K562 (cell line): ENCODE measurements at regions not wholly inside any gene's neighbourhood (a gene's known extent, or its start where the extent isn't known, plus 50 kb on each side); places are given as distances from the start of the nearest gene placed in this dataset.

Experiments
- ATAC-seq: fragments of 200-7000 bp; cut with Tn5 transposase; 3 replicates; pipeline ENCODE4 v1.9.1; 2020; ENCODE audit warnings: moderate library complexity
- BruUV-seq: library from RNA; stranded (reverse); fragments of 400-500 nt; replicated peaks from 2 replicates; lab custom pipeline; 2021; lab: Mats Ljungman, UMichigan
- CTCF ChIA-PET: fragments of 300-600 bp; formaldehyde crosslinking; extraction: SDS; loops from one replicate; lab custom pipeline; 2021; ENCODE audit warnings: low intra/inter-chr PET ratio; lab: Yijun Ruan, JAX
- POLR2A ChIA-PET: fragments of 300-600, 350-650 bp; sonication (Branson Sonifier 250); formaldehyde crosslinking; extraction: SDS; loops from one replicate; lab custom pipeline; 2021; ENCODE audit warnings: antibody characterized with exemption, inconsistent platforms; lab: Yijun Ruan, JAX
- DNase-seq, 4 experiments: peaks; one replicate each; pipeline versions ENCODE4 v3.0.0 to v3.0.0-alpha.2; 2011 to 2018; ENCODE audit warnings: low spot score in 3 of 4, mixed read lengths in 3 of 4; ENCODE audit errors: extremely low read depth in 1 of 4
- FAIRE-seq: peaks from 2 replicates; lab custom pipeline; 2011; peaks lifted over from hg19 to GRCh38; lab: Jason Lieb, UNC
- H2AFZ ChIP-seq: 2 replicates; pipeline ENCODE4 v1.6.0; 2011; ENCODE audit warnings: low read depth, low read length, control low read depth, inconsistent platforms
- H3K27ac ChIP-seq: fragments of 200-600 bp; 3 replicates; pipeline ENCODE4 v1.8.0; 2011; ENCODE audit warnings: low read depth, mild to moderate bottlenecking, control low read depth, inconsistent platforms, low read length, moderate library complexity, mixed read lengths; ENCODE audit errors: extremely low read depth
- H3K27me3 ChIP-seq, 2 experiments: fragments of 300-600 bp in 1 of 2; 2 replicates in 1 of 2; 3 replicates in 1 of 2; pipeline versions ENCODE4 v1.6.0 to v1.8.0; 2011; ENCODE audit warnings: inconsistent platforms in 2 of 2, low read length in 2 of 2, mild to moderate bottlenecking in 1 of 2, mixed read lengths in 1 of 2, moderate library complexity in 1 of 2; ENCODE audit not compliant: control insufficient read depth in 2 of 2, insufficient read depth in 2 of 2
- H3K36me3 ChIP-seq: fragments of 300-600 bp; 3 replicates; pipeline ENCODE4 v1.8.0; 2011; ENCODE audit warnings: mild to moderate bottlenecking, low read length, inconsistent platforms; ENCODE audit not compliant: control insufficient read depth, insufficient read depth
- H3K4me1 ChIP-seq, 2 experiments: fragments of 200-600 bp in 1 of 2; replicated peaks in 1 of 2; 2 replicates in 1 of 2; 3 replicates in 1 of 2; pipeline versions ENCODE4 v1.5.1 to v1.8.0; 2011; ENCODE audit warnings: inconsistent platforms in 2 of 2, low read length in 2 of 2, mild to moderate bottlenecking in 1 of 2, mixed read lengths in 1 of 2, moderate library complexity in 1 of 2; ENCODE audit not compliant: control insufficient read depth in 2 of 2, insufficient read depth in 2 of 2
- H3K4me2 ChIP-seq: 2 replicates; pipeline ENCODE4 v1.6.1; 2011; ENCODE audit warnings: low read length, control low read depth, inconsistent platforms, mixed read lengths; ENCODE audit not compliant: insufficient read depth
- H3K4me3 ChIP-seq: fragments of 200-600 bp; sonication (generic), shearing (Covaris generic); 2 replicates; pipeline ENCODE4 v1.5.1; 2016; ENCODE audit warnings: control low read depth, inconsistent platforms
- H3K79me2 ChIP-seq: fragments of 200-600 bp; 3 replicates; pipeline ENCODE4 v1.8.0; 2011; ENCODE audit warnings: low read length, inconsistent platforms; ENCODE audit not compliant: control insufficient read depth, insufficient read depth
- H3K9ac ChIP-seq, 2 experiments: 2 replicates each; pipeline versions ENCODE4 v1.6.0 to v1.6.1; 2011; ENCODE audit warnings: low read depth in 2 of 2, low read length in 2 of 2, control low read depth in 1 of 2, inconsistent platforms in 1 of 2, mild to moderate bottlenecking in 1 of 2, mixed read lengths in 1 of 2; ENCODE audit not compliant: insufficient read depth in 1 of 2
- H3K9me1 ChIP-seq: one replicate; pipeline ENCODE4 v1.6.0; 2011; ENCODE audit warnings: inconsistent platforms, mild to moderate bottlenecking, low read length, moderate library complexity; ENCODE audit not compliant: control insufficient read depth, insufficient read depth
- H3K9me3 ChIP-seq: replicated peaks from 2 replicates; pipeline ENCODE4 v1.5.1; 2011; ENCODE audit warnings: low read depth, low read length, inconsistent platforms; ENCODE audit not compliant: control insufficient read depth, insufficient read depth
- H4K20me1 ChIP-seq: replicated peaks from 2 replicates; pipeline ENCODE4 v1.6.1; 2011; ENCODE audit warnings: low read length, inconsistent platforms, mixed read lengths; ENCODE audit not compliant: control insufficient read depth, insufficient read depth
- CHD1 ChIP-seq: fragments of 200-600 bp; sonication (generic); IDR thresholded peaks from one replicate; pipeline ENCODE4 v1.6.1; 2012; ENCODE audit warnings: mild to moderate bottlenecking, moderate library complexity, low read length, inconsistent platforms
- DDX20 ChIP-seq: fragments of 450-650 bp; IDR thresholded peaks from 2 replicates; pipeline ENCODE4 v1.6.1; 2016; ENCODE audit warnings: missing genetic modification characterization, low read depth, mild to moderate bottlenecking, missing compliant biosample characterization, moderate library complexity
- HLTF ChIP-seq: fragments of 450-650 bp; IDR thresholded peaks from 2 replicates; pipeline ENCODE4 v1.6.1; 2016
- IFI16 ChIP-seq: fragments of 250-450 bp; sonication (Bioruptor Pico); IDR thresholded peaks from 2 replicates; pipeline ENCODE4 v2.1.2; 2022; ENCODE audit warnings: mild to moderate bottlenecking, inconsistent platforms
- MTF1 ChIP-seq: fragments of 250-450 bp; sonication (Bioruptor Pico); IDR thresholded peaks from 2 replicates; pipeline ENCODE4 v1.9.0; 2021; ENCODE audit warnings: moderate library complexity, mild to moderate bottlenecking, inconsistent platforms, borderline replicate concordance
- MYBL2 ChIP-seq, 2 experiments: fragments of 450-650 bp in 1 of 2; sonication (generic) in 1 of 2; formaldehyde crosslinking in 1 of 2; IDR thresholded peaks; 2 replicates each; pipeline versions ENCODE4 v1.6.1 to v1.8.1; 2017 to 2022; ENCODE audit warnings: borderline replicate concordance in 1 of 2, inconsistent platforms in 1 of 2, low read depth in 1 of 2, mild to moderate bottlenecking in 1 of 2, missing genetic modification reagents in 1 of 2, moderate library complexity in 1 of 2
- MYNN ChIP-seq, 2 experiments: sonication (generic); formaldehyde crosslinking in 1 of 2; IDR thresholded peaks; 2 replicates each; pipeline versions ENCODE4 v1.5.0 to v1.6.1; 2016 to 2020; ENCODE audit warnings: antibody characterized with exemption in 1 of 2, missing genetic modification reagents in 1 of 2
- NONO ChIP-seq, 2 experiments: fragments of 200-400 bp in 1 of 2; fragments of 450-650 bp in 1 of 2; formaldehyde crosslinking in 1 of 2; IDR thresholded peaks; 2 replicates each; pipeline ENCODE4 v1.6.1; 2017; ENCODE audit warnings: low read depth in 2 of 2, mild to moderate bottlenecking in 2 of 2, moderate library complexity in 2 of 2, low read length in 1 of 2
- RBM22 ChIP-seq: fragments of 200-400 bp; formaldehyde crosslinking; IDR thresholded peaks from 2 replicates; pipeline ENCODE4 v1.6.1; 2018; ENCODE audit warnings: low read length, low read depth; ENCODE audit not compliant: poor library complexity, severe bottlenecking
- SNAPC5 ChIP-seq: fragments of 250-450 bp; sonication (Bioruptor Pico); IDR thresholded peaks from 2 replicates; pipeline ENCODE4 v1.8.0; 2021; ENCODE audit warnings: moderate library complexity, mild to moderate bottlenecking, inconsistent platforms
- ZNF232 ChIP-seq: sonication (generic); formaldehyde crosslinking; IDR thresholded peaks from 2 replicates; pipeline ENCODE4 v1.8.0; 2022; ENCODE audit warnings: mild to moderate bottlenecking, missing genetic modification reagents
- ZNF354B ChIP-seq: fragments of 250-450 bp; sonication (Bioruptor Pico); IDR thresholded peaks from 2 replicates; pipeline ENCODE4 v1.4.0; 2020
- ZNF785 ChIP-seq: fragments of 250-450 bp; sonication (Bioruptor Pico); IDR thresholded peaks from 2 replicates; pipeline ENCODE4 v1.4.0; 2020; ENCODE audit warnings: mild to moderate bottlenecking
- WGBS: fragments of 100-300 bp; shearing (Covaris generic); methylation state at CpG from one replicate; pipeline ENCODE4 v1.1.6; 2016; ENCODE audit warnings: low coverage, mixed read lengths; ENCODE audit not compliant: insufficient coverage; ENCODE audit errors: missing lambda C conversion rate; 5-methylcytosine and 5-hydroxymethylcytosine counted together
- in situ Hi-C: fragments of 300-500 bp; cut with MboI; formaldehyde crosslinking; loops from 4 replicates; pipeline ENCODE4 v1.15.0; 2018; ENCODE audit warnings: inconsistent platforms, mixed read lengths
- intact Hi-C: fragments of 100-400 bp; cut with micrococcal nuclease; formaldehyde crosslinking; loops from 2 replicates; pipeline ENCODE4 v1.14.2; 2022
- TF ChIP-seq, protein P1 (sequence below): fragments of 450-650 bp; formaldehyde crosslinking; conservative IDR thresholded peaks from 2 replicates; pipeline ENCODE4 v1.4.0; 2022; ENCODE audit warnings: mild to moderate bottlenecking, missing genetic modification characterization
- TF ChIP-seq, protein P2 (sequence below): fragments of 250-450 bp; sonication (Bioruptor Pico); IDR thresholded peaks from 2 replicates; pipeline ENCODE4 v1.8.0; 2021; ENCODE audit warnings: mild to moderate bottlenecking, moderate library complexity
- TF ChIP-seq, protein P3 (sequence below): sonication (generic); formaldehyde crosslinking; IDR thresholded peaks from 2 replicates; pipeline ENCODE4 v1.8.0; 2022; ENCODE audit warnings: mild to moderate bottlenecking, missing genetic modification reagents

DNA sequence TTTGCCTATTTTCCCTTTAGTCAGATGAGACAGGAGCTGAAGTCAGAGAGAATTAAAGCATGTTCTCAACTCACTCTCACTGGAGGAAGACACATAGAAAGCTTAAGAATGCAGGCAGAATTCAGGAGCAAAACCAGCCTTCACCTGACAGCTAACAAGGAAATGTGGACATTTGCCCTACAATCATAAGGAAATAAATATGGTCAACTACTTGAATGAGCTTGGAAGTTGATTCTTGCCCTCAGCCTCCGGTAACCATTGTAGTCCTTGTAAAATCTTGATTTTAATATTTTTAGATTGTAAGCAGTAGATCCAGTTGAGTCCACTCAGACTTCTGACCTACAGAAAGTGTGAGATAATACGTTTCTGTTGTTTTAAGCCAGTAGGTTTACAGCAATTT lies 752.5 kb upstream of the ZWINT start:
- Histone ChIP-seq H3K9me3 (no peaks in the 10 kb centered on the region), H3K27ac (no peak overlapping the region), H3K36me3 (no peaks in the 10 kb centered on the region), H3K27me3 (no peaks in the 10 kb centered on the region), H3K9me1 (no peaks in the 10 kb centered on the region), H3K4me1 (no peaks in the 10 kb centered on the region), H3K79me2 (no peaks in the 10 kb centered on the region), H4K20me1 (no peaks in the 10 kb centered on the region), H3K4me3 (no peak overlapping the region), H3K9ac (no peak overlapping the region), H2AFZ (no peak overlapping the region), H3K4me2 (no peak overlapping the region)
- in situ Hi-C loops (no loop called here), intact Hi-C loops (no loop called here)
- ATAC-seq (no peak), FAIRE-seq (no peak), DNase-seq (no peak)
- WGBS = 2% methylated on average over 2 of the region's 2 CpGs
- no TSS peak for BruUV-seq
- POLR2A ChIA-PET = no interaction called here
- TF ChIP-seq ZNF232 (CRISPR knock-in tag) (no peak), CHD1 (no peak), NONO (IDR thresholded peaks at IDR 0.05; ENCODE audit: low read depth in 2 of 2, low read length in 1 of 2) (no peak), HLTF (no peak), MYNN (IDR thresholded peaks at IDR 0.05) (no peak), MYNN (CRISPR knock-in tag; IDR thresholded peaks at IDR 0.05) (no peak), ZNF785 (CRISPR knock-in tag) (no peak), IFI16 (CRISPR knock-in tag) (no peak), ZNF354B (CRISPR knock-in tag) (no peak), RBM22 (no peak), SNAPC5 (CRISPR knock-in tag) (no peak), DDX20 (tag) (no peak), MTF1 (CRISPR knock-in tag) (no peak), MYBL2 (IDR thresholded peaks at IDR 0.05; ENCODE audit: low read depth) (no peak), MYBL2 (CRISPR knock-in tag; IDR thresholded peaks at IDR 0.05; ENCODE audit: borderline replicate concordance) (no peak)
- TF ChIP-seq, protein P1, sequence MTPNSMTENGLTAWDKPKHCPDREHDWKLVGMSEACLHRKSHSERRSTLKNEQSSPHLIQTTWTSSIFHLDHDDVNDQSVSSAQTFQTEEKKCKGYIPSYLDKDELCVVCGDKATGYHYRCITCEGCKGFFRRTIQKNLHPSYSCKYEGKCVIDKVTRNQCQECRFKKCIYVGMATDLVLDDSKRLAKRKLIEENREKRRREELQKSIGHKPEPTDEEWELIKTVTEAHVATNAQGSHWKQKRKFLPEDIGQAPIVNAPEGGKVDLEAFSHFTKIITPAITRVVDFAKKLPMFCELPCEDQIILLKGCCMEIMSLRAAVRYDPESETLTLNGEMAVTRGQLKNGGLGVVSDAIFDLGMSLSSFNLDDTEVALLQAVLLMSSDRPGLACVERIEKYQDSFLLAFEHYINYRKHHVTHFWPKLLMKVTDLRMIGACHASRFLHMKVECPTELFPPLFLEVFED = no peak
- TF ChIP-seq, protein P2, sequence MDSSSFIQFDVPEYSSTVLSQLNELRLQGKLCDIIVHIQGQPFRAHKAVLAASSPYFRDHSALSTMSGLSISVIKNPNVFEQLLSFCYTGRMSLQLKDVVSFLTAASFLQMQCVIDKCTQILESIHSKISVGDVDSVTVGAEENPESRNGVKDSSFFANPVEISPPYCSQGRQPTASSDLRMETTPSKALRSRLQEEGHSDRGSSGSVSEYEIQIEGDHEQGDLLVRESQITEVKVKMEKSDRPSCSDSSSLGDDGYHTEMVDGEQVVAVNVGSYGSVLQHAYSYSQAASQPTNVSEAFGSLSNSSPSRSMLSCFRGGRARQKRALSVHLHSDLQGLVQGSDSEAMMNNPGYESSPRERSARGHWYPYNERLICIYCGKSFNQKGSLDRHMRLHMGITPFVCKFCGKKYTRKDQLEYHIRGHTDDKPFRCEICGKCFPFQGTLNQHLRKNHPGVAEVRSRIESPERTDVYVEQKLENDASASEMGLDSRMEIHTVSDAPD (CRISPR knock-in tag) = no peak
- TF ChIP-seq, protein P3, sequence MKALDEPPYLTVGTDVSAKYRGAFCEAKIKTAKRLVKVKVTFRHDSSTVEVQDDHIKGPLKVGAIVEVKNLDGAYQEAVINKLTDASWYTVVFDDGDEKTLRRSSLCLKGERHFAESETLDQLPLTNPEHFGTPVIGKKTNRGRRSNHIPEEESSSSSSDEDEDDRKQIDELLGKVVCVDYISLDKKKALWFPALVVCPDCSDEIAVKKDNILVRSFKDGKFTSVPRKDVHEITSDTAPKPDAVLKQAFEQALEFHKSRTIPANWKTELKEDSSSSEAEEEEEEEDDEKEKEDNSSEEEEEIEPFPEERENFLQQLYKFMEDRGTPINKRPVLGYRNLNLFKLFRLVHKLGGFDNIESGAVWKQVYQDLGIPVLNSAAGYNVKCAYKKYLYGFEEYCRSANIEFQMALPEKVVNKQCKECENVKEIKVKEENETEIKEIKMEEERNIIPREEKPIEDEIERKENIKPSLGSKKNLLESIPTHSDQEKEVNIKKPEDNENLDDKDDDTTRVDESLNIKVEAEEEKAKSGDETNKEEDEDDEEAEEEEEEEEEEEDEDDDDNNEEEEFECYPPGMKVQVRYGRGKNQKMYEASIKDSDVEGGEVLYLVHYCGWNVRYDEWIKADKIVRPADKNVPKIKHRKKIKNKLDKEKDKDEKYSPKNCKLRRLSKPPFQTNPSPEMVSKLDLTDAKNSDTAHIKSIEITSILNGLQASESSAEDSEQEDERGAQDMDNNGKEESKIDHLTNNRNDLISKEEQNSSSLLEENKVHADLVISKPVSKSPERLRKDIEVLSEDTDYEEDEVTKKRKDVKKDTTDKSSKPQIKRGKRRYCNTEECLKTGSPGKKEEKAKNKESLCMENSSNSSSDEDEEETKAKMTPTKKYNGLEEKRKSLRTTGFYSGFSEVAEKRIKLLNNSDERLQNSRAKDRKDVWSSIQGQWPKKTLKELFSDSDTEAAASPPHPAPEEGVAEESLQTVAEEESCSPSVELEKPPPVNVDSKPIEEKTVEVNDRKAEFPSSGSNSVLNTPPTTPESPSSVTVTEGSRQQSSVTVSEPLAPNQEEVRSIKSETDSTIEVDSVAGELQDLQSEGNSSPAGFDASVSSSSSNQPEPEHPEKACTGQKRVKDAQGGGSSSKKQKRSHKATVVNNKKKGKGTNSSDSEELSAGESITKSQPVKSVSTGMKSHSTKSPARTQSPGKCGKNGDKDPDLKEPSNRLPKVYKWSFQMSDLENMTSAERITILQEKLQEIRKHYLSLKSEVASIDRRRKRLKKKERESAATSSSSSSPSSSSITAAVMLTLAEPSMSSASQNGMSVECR (CRISPR knock-in tag) = no peak
- CTCF ChIA-PET = no interaction called here
